ENCODE measurements at regions not wholly inside any gene's neighbourhood (a gene's known extent, or its start where the extent isn't known, plus 50 kb on each side); places are given as distances from the start of the nearest gene placed in this dataset.

DNA sequence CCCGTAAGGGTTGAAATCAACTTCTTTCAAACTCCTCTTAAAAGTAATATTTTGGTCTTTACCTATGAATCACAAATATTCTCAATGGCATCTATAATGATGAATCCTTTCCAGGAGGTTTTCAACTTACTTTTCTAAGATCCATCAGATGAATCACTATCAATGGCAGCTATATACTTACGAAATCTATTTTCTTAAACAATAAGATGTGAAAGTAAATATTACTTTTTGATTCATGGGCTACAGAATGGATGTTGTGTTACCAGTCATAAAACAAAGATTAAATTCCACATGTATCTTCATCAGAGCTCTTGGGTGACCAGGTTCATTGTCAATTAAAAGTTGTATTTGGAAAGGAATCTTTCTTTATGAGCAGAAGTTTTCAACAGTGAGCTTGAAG is 1877.7 kb upstream of the ACO1 start:
- WGBS, 4 donors: 77 to 81% (median 80%) methylated on average over 2 of the region's 2 CpGs
- Histone ChIP-seq H3K27ac (no peak overlapping the region), H3K9me3 (peaks cover 0 to 5% (median 0%) of the 10 kb centered on the region in 12 donors), H3K4me1 (no peaks in the 10 kb centered on the region), H3K4me3 (no peak overlapping the region), H3K27me3 (no peaks in the 10 kb centered on the region), H3K36me3 (no peaks in the 10 kb centered on the region)
- intact Hi-C loops (cut with DNase I): no loop called here
- DNase-seq: no peak
- TF ChIP-seq, protein P1, sequence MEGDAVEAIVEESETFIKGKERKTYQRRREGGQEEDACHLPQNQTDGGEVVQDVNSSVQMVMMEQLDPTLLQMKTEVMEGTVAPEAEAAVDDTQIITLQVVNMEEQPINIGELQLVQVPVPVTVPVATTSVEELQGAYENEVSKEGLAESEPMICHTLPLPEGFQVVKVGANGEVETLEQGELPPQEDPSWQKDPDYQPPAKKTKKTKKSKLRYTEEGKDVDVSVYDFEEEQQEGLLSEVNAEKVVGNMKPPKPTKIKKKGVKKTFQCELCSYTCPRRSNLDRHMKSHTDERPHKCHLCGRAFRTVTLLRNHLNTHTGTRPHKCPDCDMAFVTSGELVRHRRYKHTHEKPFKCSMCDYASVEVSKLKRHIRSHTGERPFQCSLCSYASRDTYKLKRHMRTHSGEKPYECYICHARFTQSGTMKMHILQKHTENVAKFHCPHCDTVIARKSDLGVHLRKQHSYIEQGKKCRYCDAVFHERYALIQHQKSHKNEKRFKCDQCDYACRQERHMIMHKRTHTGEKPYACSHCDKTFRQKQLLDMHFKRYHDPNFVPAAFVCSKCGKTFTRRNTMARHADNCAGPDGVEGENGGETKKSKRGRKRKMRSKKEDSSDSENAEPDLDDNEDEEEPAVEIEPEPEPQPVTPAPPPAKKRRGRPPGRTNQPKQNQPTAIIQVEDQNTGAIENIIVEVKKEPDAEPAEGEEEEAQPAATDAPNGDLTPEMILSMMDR (IDR thresholded peaks at IDR 0.05): no peak
- TF ChIP-seq POLR2A (IDR thresholded peaks at IDR 0.05): no peak
- ATAC-seq: no peak

DNA sequence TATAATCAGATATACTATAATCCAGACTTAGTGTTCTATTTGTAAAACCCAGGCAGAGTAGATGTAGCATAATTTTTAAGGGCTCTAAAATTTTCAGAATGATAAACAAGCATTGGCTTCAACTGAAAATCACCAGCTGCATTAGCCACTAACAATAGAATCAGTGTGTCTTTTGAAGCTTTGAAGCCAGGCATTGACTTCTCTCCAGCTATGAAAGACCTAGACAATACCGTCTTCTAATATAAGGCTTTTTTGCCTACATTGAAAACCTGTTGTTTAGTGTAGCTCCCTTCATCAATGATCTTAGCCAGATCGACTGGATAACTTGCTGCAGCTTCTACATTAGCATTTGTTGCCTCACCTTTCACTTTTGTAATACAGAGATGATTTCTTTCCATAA is 1877.3 kb upstream of the ACO1 start:
- Histone ChIP-seq H3K4me3 (no peak overlapping the region), H3K36me3 (no peaks in the 10 kb centered on the region), H3K27me3 (no peaks in the 10 kb centered on the region), H3K9me3 (peaks cover 0 to 4% (median 0%) of the 10 kb centered on the region in 12 donors), H3K27ac (no peak overlapping the region), H3K4me1 (no peaks in the 10 kb centered on the region)
- WGBS, 4 donors: 58 to 69% (median 60%) methylated on average over 2 of the region's 2 CpGs
- DNase-seq (no peak), ATAC-seq (no peak)
- TF ChIP-seq, protein P1 (IDR thresholded peaks at IDR 0.05): no peak
- no peak for TF ChIP-seq POLR2A (IDR thresholded peaks at IDR 0.05)
- intact Hi-C loops (cut with DNase I): no loop called here

DNA sequence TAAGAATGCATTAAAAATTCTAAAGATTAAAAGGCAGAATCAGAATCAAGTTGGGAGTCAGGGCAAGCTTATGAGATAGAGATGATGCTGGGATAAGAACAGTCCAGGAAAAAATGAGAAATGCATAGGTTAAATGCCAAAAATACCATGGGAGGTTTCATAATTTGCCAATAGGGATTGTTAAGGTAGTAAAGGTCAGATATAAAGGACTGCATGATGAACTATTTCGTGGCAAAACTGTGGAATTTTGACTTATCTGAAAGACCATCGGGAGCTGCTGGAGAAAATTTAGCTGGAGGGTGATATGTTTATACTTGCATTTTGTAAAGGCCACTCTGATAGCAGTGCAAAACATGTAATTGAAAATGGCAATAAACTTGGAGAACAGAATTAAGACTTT is 1872.8 kb upstream of the ACO1 start:
- H3K4me1 ChIP-seq: no peaks in the 10 kb centered on the region
- no peaks in the 10 kb centered on the region for H3K27me3 ChIP-seq
- peaks cover 0 to 4% (median 0%) of the 10 kb centered on the region in 12 donors for H3K9me3 ChIP-seq
- no peak overlapping the region for H3K4me3 ChIP-seq
- DNase-seq (no peak), ATAC-seq (no peak)
- intact Hi-C loops (cut with DNase I): no loop called here
- H3K36me3 ChIP-seq: no peaks in the 10 kb centered on the region
- WGBS, 4 donors: 44 to 57% (median 46%) methylated on average over 2 of the region's 2 CpGs
- no peak for TF ChIP-seq POLR2A (IDR thresholded peaks at IDR 0.05)
- TF ChIP-seq, protein P1 (IDR thresholded peaks at IDR 0.05): no peak
- H3K27ac ChIP-seq: no peak overlapping the region

DNA sequence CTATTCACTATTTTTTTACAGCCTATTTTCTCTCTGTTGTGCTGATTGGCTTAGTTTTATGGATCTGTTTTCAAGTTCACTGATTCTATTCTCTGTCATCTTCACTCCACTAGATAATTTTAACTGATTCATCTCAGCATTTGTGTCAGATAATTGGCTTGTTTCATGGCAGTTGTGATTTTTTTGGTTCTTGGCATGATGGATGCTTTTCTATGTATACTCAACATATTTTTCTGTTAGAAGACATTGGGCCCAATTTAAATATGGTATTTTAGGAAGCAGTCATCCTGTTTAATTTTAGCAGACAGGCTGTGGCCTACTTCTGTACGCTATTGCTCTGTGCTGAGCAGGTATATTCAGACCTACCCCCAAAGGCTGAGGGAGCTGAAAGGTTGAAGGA is 1865.3 kb upstream of the ACO1 start:
- Histone ChIP-seq H3K27me3 (no peaks in the 10 kb centered on the region), H3K4me3 (no peak overlapping the region), H3K4me1 (no peaks in the 10 kb centered on the region), H3K36me3 (no peaks in the 10 kb centered on the region), H3K9me3 (peaks cover 0 to 3% (median 0%) of the 10 kb centered on the region in 12 donors), H3K27ac (no peak overlapping the region)
- DNase-seq: no peak
- 78 to 85% (median 83%) methylated on average over 1 of the region's 1 CpG for WGBS, 4 donors
- intact Hi-C loops (cut with DNase I): no loop called here
- TF ChIP-seq POLR2A (IDR thresholded peaks at IDR 0.05): no peak
- TF ChIP-seq, protein P1 (IDR thresholded peaks at IDR 0.05): no peak
- no peak for ATAC-seq
